NB4 (cell line): ENCODE measurements at regions not wholly inside any gene's neighbourhood (a gene's known extent, or its start where the extent isn't known, plus 50 kb on each side); places are given as distances from the start of the nearest gene placed in this dataset.

Experiments used
- DNase-seq: peaks from one replicate; pipeline ENCODE4 v3.0.0; 2010; ENCODE audit warnings: low read depth
- H3K4me3 ChIP-seq: one replicate; pipeline ENCODE4 v1.5.1; 2011; ENCODE audit warnings: mild to moderate bottlenecking, low read depth, low read length, moderate library complexity
- MAX ChIP-seq: IDR thresholded peaks from 2 replicates; pipeline ENCODE4 v1.6.1; 2011; ENCODE audit warnings: low read depth, low read length
- MYC ChIP-seq: IDR thresholded peaks from 2 replicates; pipeline ENCODE4 v1.6.1; 2011; ENCODE audit warnings: low read depth, low read length
- POLR2A ChIP-seq: IDR thresholded peaks from 2 replicates; pipeline ENCODE4 v1.6.1; 2011; ENCODE audit warnings: mild to moderate bottlenecking; ENCODE audit not compliant: insufficient read length; ENCODE audit errors: extremely low read depth
- TF ChIP-seq, protein P1 (sequence below): IDR thresholded peaks from one replicate; pipeline ENCODE4 v1.5.1; 2012; ENCODE audit warnings: low read depth, low read length

DNA sequence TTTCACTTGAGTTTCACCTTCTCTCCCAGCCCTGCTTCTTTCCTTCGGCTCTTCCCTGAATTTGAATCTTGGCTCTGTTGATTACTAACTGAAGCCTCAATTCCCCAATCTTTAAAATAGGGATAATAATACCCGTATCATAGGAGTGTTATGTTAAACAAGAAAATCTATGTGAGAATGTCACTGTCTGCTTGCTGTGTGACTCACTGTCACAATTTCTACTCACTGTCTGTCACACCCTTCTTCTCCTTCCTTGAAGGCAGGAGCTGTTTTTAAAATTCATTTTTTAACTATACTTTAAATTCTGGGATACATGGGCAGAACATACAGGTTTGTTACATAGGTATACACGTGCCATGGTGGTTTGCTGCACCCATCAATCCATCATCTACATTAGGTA, 141.6 kb upstream of the CXCR4 start:
- no peak overlapping the region for H3K4me3 ChIP-seq
- DNase-seq = no peak
- TF ChIP-seq MYC (no peak), POLR2A (no peak), MAX (no peak)
- TF ChIP-seq, protein P1, sequence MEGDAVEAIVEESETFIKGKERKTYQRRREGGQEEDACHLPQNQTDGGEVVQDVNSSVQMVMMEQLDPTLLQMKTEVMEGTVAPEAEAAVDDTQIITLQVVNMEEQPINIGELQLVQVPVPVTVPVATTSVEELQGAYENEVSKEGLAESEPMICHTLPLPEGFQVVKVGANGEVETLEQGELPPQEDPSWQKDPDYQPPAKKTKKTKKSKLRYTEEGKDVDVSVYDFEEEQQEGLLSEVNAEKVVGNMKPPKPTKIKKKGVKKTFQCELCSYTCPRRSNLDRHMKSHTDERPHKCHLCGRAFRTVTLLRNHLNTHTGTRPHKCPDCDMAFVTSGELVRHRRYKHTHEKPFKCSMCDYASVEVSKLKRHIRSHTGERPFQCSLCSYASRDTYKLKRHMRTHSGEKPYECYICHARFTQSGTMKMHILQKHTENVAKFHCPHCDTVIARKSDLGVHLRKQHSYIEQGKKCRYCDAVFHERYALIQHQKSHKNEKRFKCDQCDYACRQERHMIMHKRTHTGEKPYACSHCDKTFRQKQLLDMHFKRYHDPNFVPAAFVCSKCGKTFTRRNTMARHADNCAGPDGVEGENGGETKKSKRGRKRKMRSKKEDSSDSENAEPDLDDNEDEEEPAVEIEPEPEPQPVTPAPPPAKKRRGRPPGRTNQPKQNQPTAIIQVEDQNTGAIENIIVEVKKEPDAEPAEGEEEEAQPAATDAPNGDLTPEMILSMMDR = no peak

- no peak for TF ChIP-seq MAX
- no peak for TF ChIP-seq MYC
- no peak for TF ChIP-seq POLR2A
- TF ChIP-seq, protein P1 = no peak
- H3K4me3 ChIP-seq = no peak overlapping the region
- no peak for DNase-seq
These were observed 139.9 kb upstream of the CXCR4 start for GRCh38 chr2:136257893-136258292.

- TF ChIP-seq MYC (no peak), POLR2A (no peak), MAX (no peak)
- TF ChIP-seq, protein P1 = no peak
- no peak overlapping the region for H3K4me3 ChIP-seq
- peak; percentile 84 for DNase-seq
These were observed 137.9 kb upstream of the CXCR4 start for GRCh38 chr2:136255648-136256461.

DNA sequence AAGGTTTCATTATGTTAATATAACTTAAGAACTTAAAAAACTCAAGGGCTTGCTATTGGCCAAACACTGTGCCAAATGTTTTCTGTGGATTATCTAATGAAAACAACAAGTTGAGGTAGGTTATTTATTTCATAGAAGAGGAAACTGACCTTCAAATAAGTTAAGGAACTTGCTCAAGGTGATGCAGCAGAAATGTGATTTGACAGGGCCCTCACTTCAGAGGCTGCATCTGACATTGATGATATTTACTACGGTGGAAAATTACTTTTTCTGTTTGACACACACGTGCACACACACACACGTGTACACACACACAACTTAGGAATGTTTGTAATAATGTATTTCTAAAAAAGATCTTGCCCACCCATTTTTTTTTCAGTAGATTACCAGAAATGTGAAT, 137.2 kb upstream of the CXCR4 start:
- DNase-seq = no peak
- TF ChIP-seq MAX = no peak
- TF ChIP-seq, protein P1 = no peak
- TF ChIP-seq MYC = no peak
- TF ChIP-seq POLR2A = no peak
- no peak overlapping the region for H3K4me3 ChIP-seq

GRCh38 chr2:136254681-136255080, 136.7 kb upstream of the CXCR4 start:
- TF ChIP-seq POLR2A (no peak), MAX (no peak), MYC (no peak)
- TF ChIP-seq, protein P1 = no peak
- no peak overlapping the region for H3K4me3 ChIP-seq
- no peak for DNase-seq
